GF-D8 (cell line): ENCODE measurements at regions not wholly inside any gene's neighbourhood (a gene's known extent, or its start where the extent isn't known, plus 50 kb on each side); places are given as distances from the start of the nearest gene placed in this dataset.

Experiments used
- DNase-seq: peaks from one replicate; lab custom pipeline; 2025; lab: John Stamatoyannopoulos, UW

DNA sequence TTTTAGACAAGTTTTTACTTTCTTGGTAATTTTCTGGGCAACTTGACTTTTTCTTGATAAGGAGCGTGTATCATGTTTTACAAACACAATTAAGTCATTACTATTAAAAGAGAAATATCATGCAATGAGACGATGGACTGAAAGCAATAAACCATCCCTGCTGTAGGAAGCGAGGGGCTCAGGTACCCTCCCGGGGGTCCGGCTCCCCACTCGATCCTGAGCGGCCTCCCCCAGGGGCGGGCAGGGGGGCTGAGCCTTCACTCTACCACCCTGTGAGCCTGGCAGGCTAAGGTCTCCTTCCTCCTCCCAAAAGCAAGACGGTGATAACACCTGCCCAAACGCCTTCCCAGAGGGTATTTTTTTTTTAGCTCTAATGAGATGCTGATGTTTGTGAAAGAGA, 51.8 kb upstream of the ADGRA1 start:
- no peak for DNase-seq

DNA sequence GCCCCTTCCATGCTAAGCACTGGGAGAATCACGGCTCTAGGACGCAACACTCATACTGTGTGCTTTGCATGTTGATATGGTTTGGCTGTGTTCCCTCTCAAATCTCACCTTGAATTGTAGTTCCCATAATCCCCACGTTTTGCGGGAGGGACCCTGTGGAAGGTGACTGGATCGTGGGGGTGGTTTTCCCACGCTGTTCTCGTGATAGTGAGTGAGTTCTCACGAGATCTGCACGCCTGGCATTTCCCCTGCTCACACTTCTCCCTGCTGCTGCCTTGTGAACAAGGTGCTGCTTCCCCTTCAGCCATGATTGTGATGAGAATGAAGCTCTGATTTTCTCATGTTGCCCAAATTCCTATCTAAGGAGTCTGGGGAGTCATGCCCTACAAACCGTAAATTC, 53.0 kb upstream of the ADGRA1 start:
- DNase-seq = no peak

DNA sequence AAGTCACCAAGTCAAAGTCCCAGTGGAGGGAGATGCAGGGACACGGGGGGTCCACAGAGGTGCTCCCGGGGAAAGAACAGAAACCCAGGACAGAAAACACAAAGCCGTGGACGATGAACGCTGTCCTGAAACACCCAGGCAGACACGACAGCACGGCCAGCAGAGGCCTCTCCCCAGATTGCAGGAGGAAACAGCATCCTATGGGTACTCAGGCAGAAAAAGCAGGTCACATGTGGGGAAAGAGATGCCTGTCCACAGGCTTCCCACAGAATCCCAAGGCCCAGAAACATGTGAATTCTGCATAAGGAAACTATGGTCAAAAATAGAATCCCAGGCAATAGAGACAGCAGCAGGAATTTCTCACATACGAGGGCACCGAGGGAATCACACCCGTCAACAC, 53.6 kb upstream of the ADGRA1 start:
- no peak for DNase-seq

DNA sequence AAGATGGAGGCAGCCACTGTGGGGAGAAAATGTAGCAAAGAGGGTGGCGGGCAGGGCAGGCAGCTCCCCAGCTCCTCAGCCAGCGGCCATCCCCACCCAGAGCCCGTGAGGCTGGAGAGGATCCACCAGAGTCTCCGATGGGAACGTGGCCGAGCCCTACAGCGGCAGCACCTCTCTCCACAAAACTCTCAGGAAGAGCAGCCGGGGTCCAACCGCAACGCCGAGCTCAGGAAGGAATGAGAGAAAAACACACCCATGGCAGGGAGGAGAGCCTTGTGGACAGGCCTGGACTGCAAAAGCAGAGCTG, 54.0 kb upstream of the ADGRA1 start:
- no peak for DNase-seq

DNA sequence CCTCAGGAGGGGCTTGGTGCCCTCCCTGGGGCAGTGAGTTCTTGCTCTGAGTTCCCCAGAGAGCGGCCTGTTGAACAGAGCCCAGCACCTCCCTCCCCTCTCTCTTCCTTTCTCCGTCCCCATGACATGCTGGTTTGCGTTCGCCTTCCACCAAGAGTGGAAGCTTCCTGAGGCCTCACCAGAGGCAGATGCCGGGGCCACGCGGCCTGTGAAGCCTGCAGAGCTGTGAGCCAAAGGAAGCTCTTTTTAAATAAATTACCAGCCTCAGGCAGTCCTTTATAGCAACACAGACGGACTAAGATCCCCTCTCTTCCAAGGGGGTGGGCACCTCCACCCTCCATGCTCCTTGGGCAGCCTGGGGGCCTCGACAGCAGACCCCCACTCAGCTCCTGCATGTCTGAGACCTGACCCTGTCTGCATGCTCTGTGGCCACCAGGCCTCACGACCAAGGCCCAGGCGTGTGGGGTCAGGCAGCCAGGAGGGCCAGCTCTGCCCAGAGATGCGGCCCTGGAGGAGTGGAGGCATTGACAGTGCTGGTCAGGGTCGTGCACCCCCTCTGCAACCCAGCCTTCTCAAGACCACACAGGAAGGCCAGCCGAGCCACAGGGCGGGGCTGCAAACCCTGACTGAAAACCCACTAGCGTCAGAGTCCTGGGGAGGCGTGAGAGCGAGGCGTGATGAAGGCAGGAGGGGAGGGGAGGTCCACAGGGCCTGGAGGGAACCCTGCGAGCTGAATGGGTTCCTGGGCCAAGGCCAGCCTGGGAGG, 54.6 kb upstream of the ADGRA1 start:
- DNase-seq = no peak

DNA sequence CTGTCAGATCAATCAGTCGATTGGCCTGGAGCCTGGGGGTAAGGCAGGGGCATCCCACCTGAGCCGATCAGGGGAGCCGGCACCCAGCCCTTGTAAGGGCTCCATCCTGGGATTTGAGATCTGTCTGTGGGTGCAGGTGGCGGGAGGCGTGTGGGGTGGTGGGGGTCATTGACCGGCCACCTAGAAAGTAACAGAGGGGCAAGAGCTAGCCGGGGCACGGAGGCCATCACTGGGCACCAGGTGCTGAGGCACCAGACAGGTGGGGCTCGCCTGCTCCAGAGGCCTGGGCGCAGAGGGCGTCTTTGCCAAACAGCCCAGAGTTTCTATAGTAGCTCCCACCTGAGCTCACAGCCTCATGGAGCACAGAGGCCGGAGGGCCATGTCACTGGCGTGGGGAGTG, 55.5 kb upstream of the ADGRA1 start:
- no peak for DNase-seq

DNA sequence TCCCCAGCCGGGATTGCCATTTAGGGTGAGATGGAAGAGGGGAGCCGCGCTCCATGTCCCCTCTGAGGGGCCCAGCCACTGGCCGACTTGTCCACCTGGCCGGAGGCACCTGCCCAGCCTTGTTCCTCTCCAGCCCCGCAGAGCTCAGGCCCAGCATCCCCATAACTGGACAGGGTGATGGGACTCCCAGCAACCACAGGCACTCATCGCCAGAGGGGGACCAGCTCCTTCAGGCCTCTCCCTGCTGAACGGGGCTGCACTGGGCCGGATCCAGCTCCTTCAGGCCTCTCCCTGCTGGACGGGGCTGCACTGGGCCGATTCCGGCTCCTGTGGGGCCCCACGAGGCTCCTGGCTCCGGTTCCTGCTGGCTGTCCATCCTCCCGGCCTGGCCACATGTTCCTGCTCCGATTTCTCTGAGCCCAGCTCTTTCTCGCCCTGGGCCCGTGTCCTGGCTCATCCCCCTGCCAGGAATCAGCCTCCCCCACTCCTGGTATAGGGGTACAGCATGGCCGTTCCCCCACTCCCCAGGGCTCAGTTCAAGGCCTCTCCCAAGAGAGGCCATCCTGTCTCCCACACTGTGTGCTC, 56.1 kb upstream of the ADGRA1 start:
- no peak for DNase-seq

DNA sequence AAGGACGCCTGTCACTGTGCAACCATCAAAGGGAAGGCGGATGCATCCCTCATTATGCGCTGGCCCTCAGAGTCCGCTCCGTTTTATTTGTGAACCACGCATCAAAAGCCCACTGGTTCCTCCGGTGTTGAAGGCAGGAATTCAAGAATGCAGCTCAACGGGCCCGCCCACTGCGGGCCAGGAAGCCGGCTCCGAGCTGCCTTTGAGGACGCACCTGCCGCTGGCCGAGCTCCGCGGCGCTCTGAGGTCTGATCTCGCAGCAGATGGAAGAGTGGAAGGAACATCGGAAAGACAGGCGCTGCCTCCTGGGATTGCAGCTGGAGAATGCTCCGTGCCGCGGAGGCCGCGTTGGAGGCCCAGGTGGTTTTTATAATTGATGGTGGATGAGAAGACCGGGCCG, 56.9 kb upstream of the ADGRA1 start:
- no peak for DNase-seq

DNA sequence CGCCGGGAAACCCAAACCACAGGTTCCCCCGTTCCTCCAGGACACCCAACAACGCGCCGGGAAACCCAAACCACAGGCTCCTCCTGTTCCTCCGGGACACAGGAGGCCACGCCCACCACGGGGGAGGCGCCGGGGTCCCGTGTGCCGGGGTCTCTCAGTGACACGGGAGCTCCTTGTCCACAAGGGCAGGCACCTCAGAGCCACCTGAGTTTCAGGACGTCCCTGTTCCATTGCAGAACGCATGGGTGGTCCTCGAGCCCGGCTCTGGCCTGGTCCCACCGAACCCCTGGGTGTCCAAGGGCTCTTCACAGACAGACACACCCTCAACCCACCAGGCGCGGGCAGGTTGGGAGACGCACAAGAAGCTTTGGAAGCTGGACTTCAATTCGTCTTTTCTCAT, 57.6 kb upstream of the ADGRA1 start:
- DNase-seq = no peak

DNA sequence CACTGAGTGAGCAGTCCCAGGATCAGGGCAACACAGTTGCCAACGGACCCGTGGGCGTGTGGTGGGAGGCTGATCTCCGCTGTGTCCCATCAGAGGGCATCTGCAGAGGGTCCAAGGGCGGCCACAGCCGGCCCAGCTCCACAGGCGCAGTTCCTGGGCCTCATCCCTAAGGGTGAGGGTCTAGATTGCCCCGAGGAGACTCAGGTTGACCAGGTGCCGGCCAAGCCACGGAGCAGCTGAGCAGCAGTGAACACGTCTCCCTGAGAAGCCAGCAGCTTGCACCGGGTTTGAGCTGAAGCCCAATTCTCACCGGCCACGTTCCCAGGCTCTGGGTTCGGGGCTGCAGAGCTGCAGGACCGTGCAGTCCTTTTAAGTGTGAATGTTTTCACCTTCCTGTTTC, 58.8 kb upstream of the ADGRA1 start:
- no peak for DNase-seq

DNA sequence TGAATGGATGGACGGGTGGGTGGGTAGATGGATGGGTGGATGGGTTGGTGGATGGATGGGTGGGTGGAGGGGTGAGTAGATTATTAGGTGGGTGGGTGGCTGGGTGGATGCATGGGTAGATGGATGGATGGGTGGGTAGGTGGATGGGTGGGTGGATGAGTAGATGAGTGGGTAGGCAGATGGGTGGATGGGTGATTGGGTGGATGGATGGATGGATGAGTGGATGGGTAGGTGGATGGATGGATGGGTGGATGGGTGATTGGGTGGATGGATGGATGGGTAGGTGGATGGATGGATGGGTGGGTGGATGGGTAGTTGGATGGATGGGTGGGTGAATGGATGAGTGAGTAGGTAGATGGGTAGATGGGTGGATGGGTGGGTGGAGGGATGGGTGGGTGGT, 59.6 kb upstream of the ADGRA1 start:
- no peak for DNase-seq

DNA sequence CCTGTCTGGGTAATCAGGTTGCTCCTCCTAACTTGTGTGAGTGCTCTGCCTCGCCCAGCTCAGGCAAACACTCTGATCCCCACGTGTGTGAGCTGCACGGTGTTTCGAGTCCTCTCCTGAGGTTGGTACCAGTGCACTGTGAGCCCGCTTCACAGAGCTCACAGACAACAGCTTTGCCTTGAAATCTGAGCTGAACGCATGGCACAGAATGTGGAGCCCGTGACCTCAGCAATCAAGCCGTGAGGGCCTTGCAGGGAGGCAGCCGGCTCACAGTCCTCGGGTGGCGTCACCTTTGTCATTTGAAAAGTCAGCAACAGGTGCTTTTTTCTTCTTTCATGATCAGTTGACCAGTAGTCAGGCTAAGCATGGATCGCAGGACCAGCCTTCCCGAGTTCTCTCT, 60.2 kb upstream of the ADGRA1 start:
- DNase-seq = no peak

DNA sequence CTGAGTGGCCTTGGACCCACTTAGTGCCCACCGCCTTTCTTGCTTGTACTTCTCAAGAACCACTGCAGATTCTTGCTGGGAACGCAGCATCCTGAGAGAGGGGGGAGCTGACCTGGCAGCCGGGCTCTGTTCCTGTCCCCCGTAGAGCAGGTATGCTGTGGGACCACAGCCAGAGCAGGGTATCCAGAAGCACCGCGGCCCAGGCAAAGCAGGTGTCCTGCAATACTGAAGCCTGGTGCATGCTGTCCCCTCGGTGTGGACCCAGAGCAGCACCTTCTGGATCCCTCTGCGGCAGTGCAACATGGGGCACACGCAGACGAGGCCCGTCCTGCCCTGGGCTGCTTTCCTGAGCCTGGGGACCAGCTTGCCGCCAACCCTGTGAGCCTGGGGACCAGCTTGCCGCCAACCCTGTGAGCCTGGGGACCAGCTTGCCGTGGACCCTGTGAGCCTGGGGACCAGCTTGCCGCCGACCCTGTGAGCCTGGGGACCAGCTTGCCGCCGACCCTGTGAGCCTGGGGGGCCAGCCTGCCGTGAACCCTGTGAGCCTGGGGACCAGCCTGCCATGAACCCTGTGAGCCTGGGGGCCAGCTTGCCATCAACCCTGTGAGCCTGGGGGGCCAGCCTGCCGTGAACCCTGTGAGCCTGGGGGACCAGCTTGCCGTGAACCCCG, 60.9 kb upstream of the ADGRA1 start:
- DNase-seq = no peak

DNA sequence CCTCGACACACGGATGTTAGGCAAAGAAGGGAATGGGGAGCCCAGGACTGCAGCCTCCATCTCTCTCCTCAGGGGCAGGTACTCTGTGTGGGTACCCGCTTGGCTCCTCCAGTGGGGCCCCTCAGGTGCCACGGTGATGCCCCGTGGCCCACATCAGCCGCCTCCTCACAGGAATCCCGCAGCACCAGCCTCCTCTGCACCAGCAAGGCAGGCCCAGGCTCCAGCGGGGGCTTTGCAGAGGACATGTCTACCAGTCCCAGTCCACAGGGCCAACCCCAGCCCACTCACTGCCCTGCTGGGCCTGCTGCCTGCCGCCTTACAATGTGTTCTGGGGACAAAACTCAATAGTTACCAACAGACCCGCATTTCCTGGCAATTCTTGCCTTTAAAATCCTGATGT, 61.6 kb upstream of the ADGRA1 start:
- no peak for DNase-seq

DNA sequence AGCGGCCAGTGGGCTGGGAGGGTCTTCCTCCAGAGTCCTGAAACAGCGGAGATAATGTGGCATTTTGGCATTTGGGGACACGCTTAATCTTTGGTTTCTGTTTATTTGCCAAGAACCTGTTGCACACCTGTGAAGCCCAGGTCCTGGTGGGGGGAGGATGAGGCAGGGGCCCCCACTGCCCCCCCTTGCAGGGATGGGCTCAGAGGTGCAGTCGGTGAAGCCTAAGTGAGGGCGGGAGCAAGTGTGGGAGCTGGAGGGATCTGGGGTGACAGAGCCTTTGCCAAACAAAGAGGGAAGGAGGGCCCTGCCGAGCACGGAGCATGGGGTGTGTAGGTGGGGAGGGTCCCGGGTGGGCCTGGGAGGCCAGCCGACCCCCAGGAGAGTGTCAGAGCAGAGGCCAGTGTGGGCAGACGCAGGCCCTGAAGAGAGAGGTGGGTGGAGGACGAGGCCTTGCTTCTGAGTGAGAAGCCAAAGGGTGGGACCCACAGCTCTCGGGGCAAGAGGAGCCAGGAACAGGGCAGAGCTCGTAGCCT, 62.1 kb upstream of the ADGRA1 start:
- no peak for DNase-seq

DNA sequence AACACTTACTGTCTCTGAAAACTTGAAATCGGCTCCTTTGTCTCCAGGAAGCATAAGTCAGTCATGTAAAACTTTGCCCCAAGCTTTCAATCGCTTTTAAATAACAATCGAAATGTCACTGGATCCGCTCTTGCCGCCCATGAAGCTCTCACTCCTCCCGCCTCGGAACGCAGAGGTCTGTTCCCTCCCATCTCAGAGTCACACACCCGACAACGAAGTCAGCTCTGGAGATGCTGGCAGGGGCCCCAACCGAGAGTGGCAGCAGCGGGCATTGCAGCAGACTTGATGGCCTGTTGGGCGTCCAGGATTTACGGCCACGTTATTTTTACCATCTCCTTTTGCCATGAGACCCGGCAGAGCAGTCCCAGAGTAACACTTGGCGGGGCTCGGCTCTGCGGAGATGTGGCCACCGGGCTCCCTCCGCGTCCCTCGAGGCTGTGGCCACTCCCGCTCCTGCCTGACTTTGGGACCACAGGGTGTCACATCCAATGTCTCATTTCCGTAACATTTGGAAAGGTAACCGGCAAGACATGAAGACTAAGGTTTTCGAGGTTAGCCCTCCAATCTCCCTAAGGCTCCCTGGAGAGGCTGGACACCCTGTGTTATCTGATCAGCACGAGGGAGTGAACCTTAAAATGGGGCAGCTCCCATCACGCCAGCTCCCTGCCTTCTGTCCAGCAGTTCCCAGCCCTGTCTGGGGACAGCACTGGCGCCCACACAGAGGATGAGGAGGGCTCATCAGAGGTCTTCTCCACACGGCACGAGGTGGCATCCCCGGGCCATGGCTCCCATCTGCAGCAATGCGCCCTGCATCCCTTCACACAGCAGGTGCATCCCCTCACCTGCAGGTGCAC, 62.8 kb upstream of the ADGRA1 start:
- no peak for DNase-seq

DNA sequence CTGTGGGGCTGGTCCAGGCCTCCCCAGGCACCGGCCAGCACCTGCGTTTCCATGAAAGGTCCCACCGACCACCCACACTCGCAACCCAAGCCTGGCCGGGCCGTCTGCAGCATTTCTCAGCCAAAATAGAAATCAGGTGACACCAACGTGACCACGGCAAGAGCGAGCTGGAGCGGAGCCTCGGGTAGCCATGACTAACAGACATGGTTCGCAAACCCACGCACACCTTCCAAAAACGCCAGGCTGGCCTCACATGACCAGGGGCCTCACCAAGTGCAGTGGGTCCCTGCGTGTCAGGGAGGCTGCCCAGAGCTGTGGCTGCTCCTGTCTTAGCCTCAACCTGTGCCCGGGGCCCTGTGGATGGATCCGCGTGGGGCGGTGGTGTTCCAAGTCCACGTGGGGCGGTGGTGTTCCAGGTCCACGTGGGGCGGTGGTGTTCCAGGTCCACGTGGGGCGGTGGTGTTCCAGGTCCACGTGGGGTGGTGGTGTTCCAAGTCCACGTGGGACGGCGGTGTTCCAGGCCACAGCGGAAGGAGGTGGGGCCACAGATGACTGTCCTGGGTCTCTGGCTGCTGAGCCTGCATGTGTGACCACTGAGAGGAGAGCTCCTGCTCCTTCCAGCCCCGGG, 64.4 kb upstream of the ADGRA1 start:
- DNase-seq = no peak

DNA sequence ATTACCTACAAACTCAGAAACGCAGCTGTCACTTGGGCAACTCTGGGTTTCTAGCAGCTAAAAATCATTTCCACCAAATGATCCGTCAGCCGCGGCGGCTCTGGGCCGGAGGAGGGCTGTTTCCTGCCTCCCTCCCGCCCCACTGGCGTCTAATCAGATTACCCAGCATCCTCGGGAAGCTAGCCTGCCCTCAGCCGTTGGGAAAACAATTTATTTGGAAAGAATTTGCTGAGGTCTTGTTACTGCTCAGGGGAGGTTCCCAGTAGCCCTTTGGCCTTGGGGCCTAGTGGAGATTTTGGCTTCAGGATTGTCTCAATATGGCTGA, 65.0 kb upstream of the ADGRA1 start:
- DNase-seq = no peak

DNA sequence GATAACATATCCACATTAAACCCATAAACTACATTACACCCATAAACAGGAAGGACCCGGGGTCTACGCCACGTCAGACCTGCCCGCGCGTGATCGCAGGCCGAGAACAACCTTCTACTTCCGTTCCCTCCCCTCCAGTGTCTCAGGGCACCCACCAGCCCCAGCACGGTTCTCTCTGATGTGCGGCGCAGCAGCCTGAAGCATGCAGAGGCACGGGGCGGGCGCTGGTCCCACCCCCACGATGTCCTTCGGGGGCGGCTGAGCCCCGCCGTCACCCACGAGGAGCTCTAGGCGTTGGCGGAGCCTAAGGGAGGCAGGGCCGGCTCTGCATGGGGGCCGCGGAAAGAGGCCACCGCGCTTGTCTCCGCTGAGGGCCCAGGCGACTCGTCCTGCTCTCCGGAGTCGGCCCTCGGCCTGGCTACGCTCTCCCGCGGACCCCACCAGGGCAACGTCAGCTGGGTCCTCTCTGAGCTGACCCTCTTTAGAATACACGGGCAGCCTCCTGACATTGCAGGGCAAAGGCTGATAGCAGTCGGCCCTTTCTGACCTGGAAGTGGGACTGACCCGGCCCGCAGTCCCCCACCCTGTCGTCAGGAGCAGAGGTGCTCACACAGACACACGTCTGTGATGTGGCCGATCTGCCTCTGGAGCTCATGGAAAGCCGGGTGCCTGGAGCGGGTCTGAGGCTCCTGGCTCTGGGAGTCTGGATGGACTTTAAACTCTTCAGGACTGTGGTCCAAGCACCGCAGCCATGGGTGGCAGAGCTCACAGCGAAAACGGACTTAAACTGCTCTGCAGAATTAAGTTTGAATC, 65.6 kb upstream of the ADGRA1 start:
- no peak for DNase-seq

DNA sequence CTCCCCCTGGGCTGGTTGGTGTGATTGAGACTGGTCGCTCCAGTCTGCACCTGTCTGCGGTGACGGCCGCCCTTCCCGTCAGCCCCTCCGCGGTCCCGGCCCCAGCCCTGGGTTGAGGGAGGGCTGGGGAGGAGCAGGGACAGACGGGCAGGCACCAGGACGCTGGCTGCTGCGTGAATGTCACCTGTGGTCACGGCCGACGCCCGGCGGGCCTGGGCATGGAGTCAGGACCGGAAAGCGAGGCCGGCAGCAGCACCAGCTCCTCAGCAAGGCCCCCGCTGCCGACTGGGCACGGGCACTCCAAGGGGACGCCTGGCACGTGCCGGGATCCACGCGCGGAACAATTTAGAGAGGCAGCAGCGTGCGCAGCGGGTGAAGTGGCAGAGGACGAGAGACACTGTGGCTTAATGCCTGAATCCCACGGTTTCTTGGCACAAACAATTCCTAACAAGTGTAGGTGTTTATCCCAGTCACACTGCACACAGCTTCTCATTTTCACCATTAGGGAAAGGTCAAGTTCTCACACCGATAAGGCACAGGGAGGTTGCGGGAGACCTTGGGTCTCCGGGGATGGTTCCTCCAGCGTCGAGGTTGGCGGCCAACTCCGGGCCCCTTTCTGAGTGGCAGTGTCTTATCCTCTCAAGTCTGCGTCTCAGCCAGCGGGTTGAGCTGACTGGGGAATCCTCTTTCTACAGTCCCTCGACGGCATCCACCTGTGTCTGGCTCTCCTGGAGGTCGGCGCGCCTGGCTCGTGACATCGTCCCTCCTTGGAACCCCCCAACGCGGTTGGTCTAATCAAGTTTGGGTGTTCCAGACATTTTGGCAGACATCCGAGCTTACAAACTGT, 66.4 kb upstream of the ADGRA1 start:
- DNase-seq = no peak
